Thoracic aorta (tissue), 2 donors: ENCODE measurements at regions not wholly inside any gene's neighbourhood (a gene's known extent, or its start where the extent isn't known, plus 50 kb on each side); places are given as distances from the start of the nearest gene placed in this dataset.
A peak's percentile ranks its signal among the peaks of the same experiment; 100 is the strongest.
"Not testable (repeated sequence)": the region's sequence is repeated elsewhere in the genome, so short reads cannot be mapped to it uniquely, and the experiment has no call there.

Experiments used
- ATAC-seq: fragments of 150-250 bp; one replicate; pipeline ENCODE4 v1.8.0; 2017; ENCODE audit warnings: low read depth; ENCODE audit not compliant: insufficient number of reproducible peaks, low FRiP score
- DNase-seq: peaks from one replicate; pipeline ENCODE4 v3.0.0-alpha.2; 2020; ENCODE audit warnings: low spot score
- H3K27ac ChIP-seq, 2 donors: fragments of 200-600 bp; sonication (generic); 1 replicate in 1 of 2; 2 replicates in 1 of 2; pipeline ENCODE4 v1.5.1; 2016; ENCODE audit warnings: mild to moderate bottlenecking in 2 of 2, moderate library complexity in 2 of 2
- H3K27me3 ChIP-seq: fragments of 200-600 bp; sonication (generic); replicated peaks from 2 replicates; pipeline ENCODE4 v1.6.0; 2016; ENCODE audit warnings: mild to moderate bottlenecking; ENCODE audit not compliant: insufficient read depth
- H3K36me3 ChIP-seq: fragments of 200-600 bp; sonication (generic); one replicate; pipeline ENCODE4 v1.5.1; 2016
- H3K4me1 ChIP-seq, 2 donors: fragments of 200-600 bp; sonication (generic); 1 replicate in 1 of 2; 2 replicates in 1 of 2; pipeline versions ENCODE4 v1.5.1 to v1.6.0; 2016; ENCODE audit warnings: low read depth in 2 of 2, mild to moderate bottlenecking in 1 of 2; ENCODE audit not compliant: control insufficient read depth in 1 of 2
- H3K4me3 ChIP-seq: fragments of 200-600 bp; sonication (generic); 2 replicates; pipeline ENCODE4 v1.5.1; 2016; ENCODE audit warnings: mild to moderate bottlenecking
- H3K9me3 ChIP-seq: fragments of 200-600 bp; sonication (generic); 2 replicates; pipeline ENCODE4 v1.5.1; 2016
- TF ChIP-seq, protein P1 (sequence below): fragments of 200-600 bp; sonication (generic); IDR thresholded peaks from one replicate; pipeline ENCODE4 v1.5.1; 2019; ENCODE audit warnings: antibody characterized with exemption

DNA sequence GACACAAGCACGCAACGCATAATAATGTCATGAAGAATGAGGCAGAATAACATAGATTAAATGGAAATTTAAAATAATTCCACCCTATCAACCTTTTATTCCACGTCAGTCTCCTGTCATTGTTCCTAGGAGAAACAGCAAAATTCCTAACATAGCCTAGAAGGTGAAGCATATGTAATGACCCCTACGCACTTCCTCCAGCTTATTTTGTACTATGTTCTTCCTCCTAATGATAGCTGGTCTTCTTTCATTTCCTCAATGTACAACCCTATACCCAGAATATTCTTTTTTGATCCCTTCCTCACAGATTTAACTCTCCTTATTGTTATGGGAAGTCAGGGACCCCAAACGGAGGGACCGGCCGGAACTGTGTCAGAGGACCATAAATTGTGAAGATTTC lies 122.0 kb upstream of the CARMIL1 start:
- no peak for ATAC-seq
- TF ChIP-seq, protein P1, sequence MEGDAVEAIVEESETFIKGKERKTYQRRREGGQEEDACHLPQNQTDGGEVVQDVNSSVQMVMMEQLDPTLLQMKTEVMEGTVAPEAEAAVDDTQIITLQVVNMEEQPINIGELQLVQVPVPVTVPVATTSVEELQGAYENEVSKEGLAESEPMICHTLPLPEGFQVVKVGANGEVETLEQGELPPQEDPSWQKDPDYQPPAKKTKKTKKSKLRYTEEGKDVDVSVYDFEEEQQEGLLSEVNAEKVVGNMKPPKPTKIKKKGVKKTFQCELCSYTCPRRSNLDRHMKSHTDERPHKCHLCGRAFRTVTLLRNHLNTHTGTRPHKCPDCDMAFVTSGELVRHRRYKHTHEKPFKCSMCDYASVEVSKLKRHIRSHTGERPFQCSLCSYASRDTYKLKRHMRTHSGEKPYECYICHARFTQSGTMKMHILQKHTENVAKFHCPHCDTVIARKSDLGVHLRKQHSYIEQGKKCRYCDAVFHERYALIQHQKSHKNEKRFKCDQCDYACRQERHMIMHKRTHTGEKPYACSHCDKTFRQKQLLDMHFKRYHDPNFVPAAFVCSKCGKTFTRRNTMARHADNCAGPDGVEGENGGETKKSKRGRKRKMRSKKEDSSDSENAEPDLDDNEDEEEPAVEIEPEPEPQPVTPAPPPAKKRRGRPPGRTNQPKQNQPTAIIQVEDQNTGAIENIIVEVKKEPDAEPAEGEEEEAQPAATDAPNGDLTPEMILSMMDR = no peak
- Histone ChIP-seq H3K27me3 (no peaks in the 10 kb centered on the region), H3K9me3 (peaks cover 11% of the 10 kb centered on the region), H3K36me3 (no peaks in the 10 kb centered on the region), H3K4me3 (no peak overlapping the region), H3K27ac (no peak overlapping the region), H3K4me1 (no peaks in the 10 kb centered on the region)
- no peak for DNase-seq

- TF ChIP-seq, protein P1 = no peak
- Histone ChIP-seq H3K4me1 (no peaks in the 10 kb centered on the region), H3K9me3 (peaks cover 11% of the 10 kb centered on the region), H3K4me3 (no peak overlapping the region), H3K27me3 (no peaks in the 10 kb centered on the region), H3K27ac (no peak overlapping the region), H3K36me3 (no peaks in the 10 kb centered on the region)
- ATAC-seq (no peak), DNase-seq (no peak)
These were observed 121.3 kb upstream of the CARMIL1 start for GRCh38 chr6:25157842-25158241.

DNA sequence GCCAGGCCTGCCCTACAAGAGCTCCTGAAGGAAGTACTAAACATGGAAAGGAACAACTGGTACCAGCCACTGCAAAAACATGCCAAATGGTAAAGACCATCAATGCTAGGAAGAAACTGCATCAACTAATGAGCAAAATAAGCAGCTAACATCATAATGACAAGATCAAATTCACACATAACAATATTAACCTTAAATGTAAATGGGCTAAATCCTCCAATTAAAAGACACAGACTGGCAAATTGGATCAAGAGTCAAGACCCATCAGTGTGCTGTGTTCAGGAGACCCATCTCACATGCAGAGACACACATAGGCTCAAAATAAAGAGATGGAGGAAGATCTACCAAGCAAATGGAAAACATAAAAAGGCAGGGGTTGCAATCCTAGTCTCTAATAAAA lies 119.0 kb upstream of the CARMIL1 start:
- H3K9me3 ChIP-seq = peaks cover 11% of the 10 kb centered on the region
- DNase-seq, H3K27me3 ChIP-seq, H3K4me1 ChIP-seq, H3K27ac ChIP-seq, H3K4me3 ChIP-seq, ATAC-seq, H3K36me3 ChIP-seq: not testable (repeated sequence)

DNA sequence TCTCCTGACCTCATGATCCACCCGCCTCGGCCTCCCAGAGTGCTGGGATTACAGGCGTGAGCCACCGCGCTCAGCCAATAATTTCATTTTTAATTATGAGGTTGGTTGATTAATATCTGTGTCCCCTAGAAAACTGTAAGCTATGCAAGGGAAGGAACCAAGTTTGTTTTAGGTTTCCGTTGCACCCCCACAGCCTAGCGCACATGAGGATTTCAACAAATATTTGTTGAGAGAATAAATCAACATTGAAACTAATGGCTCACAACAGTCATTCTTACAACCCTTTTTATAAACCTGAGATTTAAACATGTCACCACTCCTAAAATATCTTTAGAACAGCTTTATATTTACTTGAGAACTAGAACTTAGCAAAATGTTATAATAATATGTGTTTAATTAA lies 114.0 kb upstream of the CARMIL1 start:
- peaks cover 13 to 26% of the 10 kb centered on the region in 2 donors for H3K4me1 ChIP-seq
- peak overlapping the region in 1 of 2 donors; percentile 27 for H3K27ac ChIP-seq
- no peak for DNase-seq
- TF ChIP-seq, protein P1 = no peak
- peak overlapping the region; percentile 57 for H3K4me3 ChIP-seq
- no peaks in the 10 kb centered on the region for H3K9me3 ChIP-seq
- H3K27me3 ChIP-seq = no peaks in the 10 kb centered on the region
- ATAC-seq = no peak
- no peaks in the 10 kb centered on the region for H3K36me3 ChIP-seq

GRCh38 chr6:25165800-25166199 lies 113.4 kb upstream of the CARMIL1 start:
- ATAC-seq (no peak), DNase-seq (no peak)
- Histone ChIP-seq H3K4me3 (peak overlapping the region; percentile 57), H3K9me3 (no peaks in the 10 kb centered on the region), H3K27me3 (no peaks in the 10 kb centered on the region), H3K27ac (peak overlapping the region in 1 of 2 donors; percentile 27), H3K36me3 (no peaks in the 10 kb centered on the region), H3K4me1 (peaks cover 15 to 33% of the 10 kb centered on the region in 2 donors)
- TF ChIP-seq, protein P1 = no peak
